ENCODE measurements at regions not wholly inside any gene's neighbourhood (a gene's known extent, or its start where the extent isn't known, plus 50 kb on each side); places are given as distances from the start of the nearest gene placed in this dataset.

GRCh38 chr6:120373185-120373584 lies 961.1 kb downstream of the TBC1D32 start:
- TF ChIP-seq POLR2AphosphoS5 (IDR thresholded peaks at IDR 0.05; ENCODE audit: low read depth, low read length) (no peak), POLR2A (IDR thresholded peaks at IDR 0.05; ENCODE audit: low read depth, low read length) (no peak), TAF1 (IDR thresholded peaks at IDR 0.05; ENCODE audit: borderline replicate concordance, low read depth, low read length) (no peak)
